HG03571 (cell line): ENCODE measurements at regions not wholly inside any gene's neighbourhood (a gene's known extent, or its start where the extent isn't known, plus 50 kb on each side); places are given as distances from the start of the nearest gene placed in this dataset.
"Not testable (repeated sequence)": the region's sequence is repeated elsewhere in the genome, so short reads cannot be mapped to it uniquely, and the experiment has no call there.

Source experiments
- ATAC-seq: cut with Tn5 transposase; IDR thresholded peaks from one replicate; pipeline ENCODE4 v1.9.1; 2021; ENCODE audit not compliant: unreplicated experiment

- ATAC-seq, result no peak
Observed at GRCh38 chr6:147954938-147955337, 387.7 kb upstream of the SASH1 start.

GRCh38 chr6:147958683-147959082 lies 384.0 kb upstream of the SASH1 start:
- ATAC-seq, result no peak

GRCh38 chr6:147961481-147962141 lies 381.0 kb upstream of the SASH1 start:
- ATAC-seq, result no peak

- not testable (repeated sequence) for ATAC-seq
Observed at GRCh38 chr6:147965448-147965847, 377.2 kb upstream of the SASH1 start.

GRCh38 chr6:147970970-147971369 lies 371.7 kb upstream of the SASH1 start:
- no peak for ATAC-seq

- no peak for ATAC-seq
Observed at GRCh38 chr6:147972448-147972847, 370.2 kb upstream of the SASH1 start.

GRCh38 chr6:147973806-147974205 lies 368.8 kb upstream of the SASH1 start:
- ATAC-seq, result no peak

GRCh38 chr6:147974376-147974775 lies 368.3 kb upstream of the SASH1 start:
- ATAC-seq, result no peak

- ATAC-seq, result no peak
Observed at GRCh38 chr6:147977851-147978465, 364.7 kb upstream of the SASH1 start.

- ATAC-seq, result no peak
Observed at GRCh38 chr6:147979966-147980365, 362.7 kb upstream of the SASH1 start.

GRCh38 chr6:147983581-147984366 lies 358.9 kb upstream of the SASH1 start:
- no peak for ATAC-seq

GRCh38 chr6:147986846-147987245 lies 355.8 kb upstream of the SASH1 start:
- no peak for ATAC-seq

GRCh38 chr6:147990159-147990558 lies 352.5 kb upstream of the SASH1 start:
- no peak for ATAC-seq

- ATAC-seq, result no peak
Observed at GRCh38 chr6:147991961-147992360, 350.7 kb upstream of the SASH1 start.

GRCh38 chr6:147999001-147999540 lies 343.6 kb upstream of the SASH1 start:
- no peak for ATAC-seq

GRCh38 chr6:148001844-148002642 lies 340.6 kb upstream of the SASH1 start:
- no peak for ATAC-seq

- no peak for ATAC-seq
Observed at GRCh38 chr6:148004651-148005050, 338.0 kb upstream of the SASH1 start.

GRCh38 chr6:148005806-148006205 lies 336.8 kb upstream of the SASH1 start:
- no peak for ATAC-seq

- not testable (repeated sequence) for ATAC-seq
Observed at GRCh38 chr6:148010516-148010915, 332.1 kb upstream of the SASH1 start.

- ATAC-seq, result no peak
Observed at GRCh38 chr6:148016013-148016412, 326.6 kb upstream of the SASH1 start.

- ATAC-seq, result no peak
Observed at GRCh38 chr6:148021165-148021564, 321.5 kb upstream of the SASH1 start.
